Stromal cell of bone marrow (primary cell): ENCODE measurements at regions not wholly inside any gene's neighbourhood (a gene's known extent, or its start where the extent isn't known, plus 50 kb on each side); places are given as distances from the start of the nearest gene placed in this dataset.

Experiments used
- DNase-seq: peaks from one replicate; pipeline ENCODE4 v3.0.0-alpha.2; 2012; ENCODE audit warnings: low read depth

DNA sequence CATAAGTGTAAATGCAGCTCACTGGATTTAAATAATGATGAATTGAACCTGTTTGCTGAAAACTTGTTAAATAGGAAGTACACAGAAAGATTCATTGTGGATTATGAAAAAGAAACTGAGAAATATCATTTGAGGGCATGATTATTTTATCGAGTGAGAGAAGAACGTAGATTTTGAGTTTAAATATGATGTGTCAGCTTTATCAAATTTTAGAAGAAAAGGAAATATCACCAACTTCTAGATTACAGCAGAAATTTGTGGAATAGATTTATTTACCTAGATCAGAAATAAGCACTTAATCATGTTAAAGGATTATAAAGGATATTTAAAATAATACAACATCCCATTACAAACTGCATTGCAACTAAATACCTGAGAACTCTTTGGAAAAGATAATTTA is 315.5 kb downstream of the ZPLD1 start:
- DNase-seq, result no peak

DNA sequence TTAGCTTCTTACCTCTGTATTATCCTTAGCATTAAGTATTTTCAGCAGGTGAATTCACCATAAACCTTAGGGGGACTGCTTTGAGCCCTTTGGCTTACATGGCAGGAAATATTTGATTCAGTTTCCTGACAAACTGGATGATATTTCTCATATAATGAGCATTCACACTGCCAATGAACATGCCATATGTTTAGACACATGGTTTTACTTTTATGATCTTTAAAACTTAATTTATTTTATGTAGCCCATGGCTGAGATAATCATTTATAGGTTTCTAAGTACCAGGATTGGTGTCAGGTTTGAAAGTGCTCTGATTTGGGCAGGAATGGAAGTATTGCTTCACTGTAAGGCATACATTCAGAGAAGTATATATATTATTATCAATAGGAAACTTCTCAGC is 319.1 kb downstream of the ZPLD1 start:
- DNase-seq, result no peak

DNA sequence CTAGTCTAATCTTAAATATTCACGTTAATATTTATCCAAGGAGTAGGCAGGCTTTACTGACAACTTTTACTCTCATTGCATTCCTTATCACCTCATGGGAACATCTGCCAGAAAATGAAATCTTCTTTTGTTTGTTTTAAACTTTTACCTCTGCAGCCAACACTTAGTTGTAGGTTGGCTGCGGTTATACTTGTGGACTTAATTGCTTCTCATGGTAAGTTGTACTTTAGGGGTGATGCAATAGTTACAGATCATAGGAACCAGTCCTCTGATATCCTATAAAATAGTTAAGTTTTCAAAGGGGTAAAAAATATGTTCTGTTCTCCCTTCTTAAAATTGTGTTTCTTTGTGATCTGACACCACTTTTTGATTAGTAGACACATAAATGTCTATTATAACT is 321.9 kb downstream of the ZPLD1 start:
- DNase-seq, result no peak

DNA sequence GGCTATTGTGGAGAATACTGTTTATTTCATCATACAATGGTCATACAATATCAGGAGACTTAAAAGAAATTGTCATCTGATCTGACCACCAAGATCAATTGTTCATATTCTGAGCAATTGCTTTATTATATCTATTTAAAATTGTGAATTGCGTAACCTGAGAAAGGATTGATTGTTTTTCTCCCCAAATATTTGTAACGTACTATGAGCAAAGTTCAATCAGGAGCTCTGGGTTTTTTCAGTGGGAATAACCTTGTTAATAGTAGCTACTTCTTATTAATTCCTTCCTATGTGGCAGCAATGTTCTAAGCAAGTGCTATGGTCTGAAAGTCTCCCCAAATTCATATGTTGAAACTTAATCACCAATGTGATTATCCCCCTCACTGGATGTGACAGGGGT is 323.1 kb downstream of the ZPLD1 start:
- no peak for DNase-seq

DNA sequence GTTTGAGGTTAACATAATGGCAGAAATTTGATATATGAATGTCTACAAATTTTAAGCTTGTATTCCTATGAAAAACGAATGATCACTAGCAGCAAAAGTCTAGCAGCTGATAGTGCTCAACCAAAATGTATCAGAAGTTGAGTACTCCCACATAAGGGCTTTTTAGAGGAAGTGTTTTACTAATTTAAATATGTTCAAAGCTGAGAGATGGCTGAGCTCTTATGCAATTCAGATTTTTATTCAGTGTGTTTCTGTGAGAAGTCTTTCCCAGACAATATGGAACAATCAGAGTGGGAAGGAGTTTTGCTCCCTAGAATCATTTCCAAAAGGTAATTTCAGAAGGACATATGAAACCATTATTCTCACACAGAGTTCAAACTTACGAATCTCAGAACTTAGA is 327.0 kb downstream of the ZPLD1 start:
- DNase-seq, result no peak

DNA sequence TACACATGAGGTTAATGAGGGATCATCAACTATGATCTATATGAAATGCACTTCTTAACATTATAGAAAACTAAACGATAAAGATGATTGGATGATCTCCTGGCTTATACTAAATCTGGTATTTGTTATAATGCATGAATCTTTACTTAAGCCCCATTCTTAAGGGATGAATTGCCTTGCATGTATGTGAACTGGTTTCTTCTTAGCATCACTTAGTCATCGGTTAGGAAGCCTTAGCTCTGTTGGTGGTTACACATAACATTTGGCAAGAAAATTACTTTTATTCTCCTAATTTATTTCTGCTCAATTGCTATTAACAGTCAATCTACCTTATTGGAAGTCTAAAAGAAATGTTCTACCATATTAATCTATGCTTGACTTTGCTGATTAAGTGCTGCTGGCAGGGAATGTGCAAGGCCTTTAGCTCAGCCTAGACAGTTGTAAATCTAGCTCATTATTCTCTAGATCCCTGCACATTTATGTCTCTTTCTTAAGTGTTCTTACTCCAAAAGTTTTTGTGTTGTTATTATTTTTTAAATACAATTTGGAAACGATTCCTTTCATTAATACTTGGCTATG is 356.0 kb downstream of the ZPLD1 start:
- DNase-seq, result peak; percentile 7

DNA sequence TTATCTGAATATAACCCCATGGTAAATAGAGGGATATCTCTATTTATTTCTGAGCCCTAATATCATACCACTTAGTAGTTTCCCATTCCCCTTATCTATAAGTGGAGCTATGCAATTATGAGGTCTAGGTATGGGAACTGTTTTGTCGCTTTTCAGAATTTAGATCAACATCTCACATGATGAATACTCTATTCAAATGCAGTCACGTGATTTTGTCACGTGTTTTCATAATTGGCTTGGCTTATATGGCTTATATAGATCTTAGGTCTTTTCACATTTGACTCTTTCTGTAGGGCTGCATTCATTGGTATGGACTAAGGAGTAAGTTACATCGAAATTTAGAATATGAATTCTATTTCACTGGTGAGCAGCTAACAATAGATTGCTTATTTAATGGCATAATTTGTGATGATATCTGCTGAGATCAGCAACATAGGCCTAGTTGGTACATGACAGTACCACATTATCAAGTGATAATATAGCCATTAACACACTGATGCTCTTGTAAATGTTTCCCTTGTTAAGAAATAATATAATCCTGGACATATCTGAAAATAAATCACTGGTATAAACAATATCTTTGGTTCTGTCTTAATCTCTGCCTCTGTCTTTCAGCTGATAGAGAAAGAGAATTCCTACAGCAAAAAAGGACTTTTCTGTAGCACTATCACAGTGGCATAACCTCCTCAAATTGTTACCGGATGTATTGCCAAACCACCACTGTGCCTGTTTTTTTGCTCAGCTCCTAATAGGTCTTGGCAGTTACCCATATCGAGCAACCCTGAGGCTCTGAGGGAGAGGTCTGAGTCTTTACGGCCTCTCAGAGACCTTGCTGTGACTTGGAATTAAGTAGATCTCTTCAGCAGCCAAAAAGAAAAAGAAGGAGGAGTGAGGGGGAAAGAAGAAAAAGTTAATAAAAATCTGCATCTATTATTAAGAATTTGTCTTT is 357.1 kb downstream of the ZPLD1 start:
- no peak for DNase-seq

DNA sequence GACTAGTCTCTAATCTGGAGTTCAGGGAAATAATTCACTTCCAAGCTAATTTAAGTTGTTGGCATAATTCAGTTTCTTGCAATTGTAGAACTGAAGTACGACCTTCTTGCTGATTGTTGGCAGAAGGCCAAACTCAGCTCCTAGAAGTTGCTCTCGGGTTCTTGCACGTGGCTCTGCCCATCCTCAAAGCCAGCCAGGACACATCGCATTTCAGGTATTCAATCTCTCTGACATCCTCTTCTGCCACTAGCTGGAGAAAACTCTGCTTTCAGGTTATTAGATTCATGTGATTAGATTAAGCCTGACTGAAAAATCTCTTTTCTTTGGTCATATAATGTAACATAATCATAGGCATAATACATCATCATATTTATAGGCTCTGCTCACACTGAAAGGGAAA is 362.0 kb downstream of the ZPLD1 start:
- no peak for DNase-seq

DNA sequence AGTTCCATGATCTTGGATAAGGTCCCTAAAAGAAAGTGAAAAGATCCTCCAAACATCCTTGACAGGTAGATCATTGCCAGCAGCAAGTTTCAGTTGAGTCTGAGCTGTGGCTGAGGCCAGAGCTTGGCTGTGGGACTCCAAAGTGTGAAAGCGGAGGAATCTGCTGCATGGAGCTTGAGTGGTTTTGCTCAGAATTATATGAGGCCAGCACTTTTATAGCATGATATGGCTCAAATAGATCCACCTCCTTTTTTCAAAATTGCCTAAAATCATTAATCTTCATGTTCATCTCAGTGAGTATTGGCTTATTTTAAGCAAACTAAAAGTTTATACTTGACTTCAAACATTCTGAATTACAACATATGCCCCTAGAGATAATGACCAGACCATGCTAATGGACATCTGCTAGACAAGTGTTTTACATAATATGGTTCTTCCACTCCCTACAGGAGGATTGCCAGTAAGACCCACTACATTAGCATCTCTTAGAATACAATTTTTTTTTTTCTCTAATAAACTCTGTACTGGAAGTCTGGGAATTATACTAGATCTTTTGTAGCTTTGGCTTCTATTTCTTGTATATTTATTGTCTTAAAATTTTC is 368.1 kb downstream of the ZPLD1 start:
- no peak for DNase-seq

DNA sequence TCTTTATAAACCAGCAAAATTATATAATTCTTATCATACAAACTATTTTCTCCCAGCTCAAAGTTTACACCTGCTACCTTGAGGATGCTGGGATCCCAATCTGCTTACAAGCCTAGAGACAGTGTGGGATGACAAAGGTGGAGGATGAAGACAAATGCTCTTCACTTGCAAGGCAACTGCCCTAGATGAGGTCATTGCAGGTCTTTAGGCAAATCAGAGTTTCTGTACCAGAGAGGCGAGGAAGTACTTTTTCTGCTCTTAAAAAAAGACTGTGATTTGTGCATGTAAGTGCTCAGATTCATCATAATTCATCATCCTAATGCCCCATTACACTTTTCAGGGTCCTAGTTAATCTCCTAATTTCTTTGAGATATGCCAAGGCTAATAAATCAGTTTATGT is 376.1 kb downstream of the ZPLD1 start:
- no peak for DNase-seq

DNA sequence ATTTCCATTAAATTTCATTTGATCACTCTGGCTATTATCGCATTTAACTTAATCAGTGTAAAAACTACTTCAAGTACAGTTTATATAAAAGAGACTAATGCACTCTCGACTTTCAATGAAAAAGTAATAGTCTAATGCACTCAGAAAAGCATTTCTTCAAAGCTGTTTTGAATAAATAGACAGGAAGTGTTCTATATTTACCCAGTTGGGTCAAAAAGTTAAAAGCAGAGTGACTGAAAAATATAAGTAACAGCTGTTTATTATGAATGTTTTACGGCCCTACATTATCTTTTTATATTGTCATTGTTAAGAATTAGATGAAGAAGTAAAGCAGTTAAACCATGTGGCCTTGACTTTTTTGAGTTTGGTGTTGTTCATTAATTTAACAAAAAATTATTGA is 391.8 kb downstream of the ZPLD1 start:
- no peak for DNase-seq

DNA sequence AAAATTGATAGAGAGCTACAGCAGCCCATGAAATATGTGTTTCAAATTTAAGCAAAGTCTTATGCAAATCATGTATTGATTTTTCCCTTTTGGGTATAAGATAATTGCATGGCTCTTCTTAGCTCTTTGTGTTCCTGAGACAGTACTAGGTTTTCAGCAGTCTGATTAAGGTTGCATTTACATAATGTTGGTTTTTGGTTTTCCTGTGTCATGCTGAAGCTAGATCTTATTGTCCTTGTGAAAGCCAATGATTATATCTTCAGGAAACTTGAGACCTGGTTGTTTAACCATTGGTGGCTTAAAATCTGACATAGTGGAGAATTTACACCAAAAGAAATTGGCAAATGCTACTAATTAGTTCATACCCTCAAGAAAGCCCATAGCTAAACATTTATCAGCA is 392.6 kb downstream of the ZPLD1 start:
- DNase-seq, result no peak

DNA sequence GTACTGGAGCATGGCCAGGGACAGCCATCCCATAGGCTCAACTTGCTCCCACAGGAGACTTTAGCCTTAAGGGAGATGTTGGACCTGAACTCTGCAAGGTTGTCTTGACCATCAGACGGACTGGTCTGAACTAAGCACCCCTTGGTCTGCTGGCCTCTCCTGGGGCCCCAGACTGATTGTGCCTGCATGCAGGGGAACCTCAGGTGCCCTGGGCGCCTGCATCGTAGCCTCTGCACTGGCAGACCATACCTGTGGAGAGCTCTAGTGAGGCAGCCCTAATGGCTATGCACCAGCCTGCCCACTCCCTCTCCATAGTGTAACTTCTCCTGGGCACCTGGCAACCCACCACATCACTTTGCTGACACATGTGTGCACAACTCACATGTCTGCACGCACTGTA is 395.6 kb downstream of the ZPLD1 start:
- no peak for DNase-seq

DNA sequence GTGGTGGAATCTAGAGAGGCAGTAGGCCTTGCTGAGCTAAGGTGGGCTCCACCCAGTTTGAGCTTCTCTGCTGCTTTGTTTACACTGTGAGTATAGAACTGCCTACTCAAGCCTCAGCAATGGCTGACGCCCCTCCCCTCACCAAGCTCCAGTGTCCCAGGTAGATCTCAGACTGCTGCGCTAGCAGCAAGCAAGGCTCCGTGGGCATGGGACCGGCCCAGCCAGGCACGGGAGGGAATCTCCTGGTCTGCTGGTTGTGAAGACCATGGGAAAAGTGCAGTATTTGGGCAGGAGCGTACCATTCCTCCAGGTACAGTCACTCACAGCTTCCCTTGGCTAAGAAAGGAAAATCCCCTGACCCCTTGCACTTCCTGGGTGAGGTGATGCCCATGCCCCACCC is 407.1 kb downstream of the ZPLD1 start:
- no peak for DNase-seq

DNA sequence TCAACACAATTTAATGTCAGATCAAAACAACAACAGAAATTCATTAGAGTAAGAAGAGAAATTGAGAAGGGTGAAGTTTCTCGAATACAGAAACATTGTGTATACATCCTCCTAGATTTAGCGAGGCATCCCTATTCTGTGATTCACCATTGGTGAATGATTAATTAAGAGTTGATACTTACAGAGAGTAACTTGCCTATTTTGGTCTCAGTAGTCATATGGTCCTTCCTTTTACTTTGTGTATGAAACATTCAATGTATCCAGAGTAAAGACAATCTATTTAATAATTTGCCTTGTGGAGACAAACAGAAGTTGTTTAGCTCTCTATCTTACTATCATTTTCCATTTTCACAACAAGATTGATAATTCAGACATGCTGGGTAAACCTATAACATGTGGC is 432.0 kb downstream of the ZPLD1 start:
- DNase-seq, result no peak

DNA sequence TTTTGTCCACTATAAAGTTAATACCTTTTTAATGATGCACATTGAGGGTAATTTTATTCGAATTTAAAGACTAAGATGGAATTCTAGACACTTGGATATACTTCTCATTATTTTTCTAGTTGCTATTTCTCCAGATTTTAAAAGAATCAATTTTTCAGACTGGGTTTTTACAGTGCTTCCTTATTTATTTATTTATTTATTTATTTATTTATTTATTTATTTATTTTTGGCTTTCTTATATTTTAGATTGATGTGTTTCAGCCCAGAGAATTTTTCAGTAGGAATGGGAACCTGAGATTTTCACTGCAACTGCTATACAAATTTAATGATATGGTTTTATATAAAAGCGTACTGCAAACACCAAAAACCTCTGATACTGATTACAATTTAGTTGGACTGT is 448.7 kb downstream of the ZPLD1 start:
- no peak for DNase-seq

DNA sequence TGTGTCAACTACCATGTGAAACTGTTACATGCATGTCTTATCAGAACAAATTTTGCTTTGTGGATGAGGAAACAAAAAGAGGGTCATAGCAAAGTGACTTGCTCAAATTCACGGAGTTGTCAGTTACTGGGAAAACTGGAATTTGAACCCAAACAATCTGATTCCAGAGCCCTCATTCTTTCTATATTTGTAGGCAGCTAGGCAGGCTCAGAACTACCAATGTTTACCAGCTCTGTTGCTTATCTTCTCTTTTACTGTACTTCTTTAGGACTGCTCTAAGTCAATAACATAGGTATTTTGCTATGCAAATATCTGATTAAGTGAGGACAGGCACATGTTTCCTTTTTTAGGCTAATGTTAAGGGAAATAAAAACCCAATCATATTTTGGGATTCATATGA is 450.5 kb downstream of the ZPLD1 start:
- no peak for DNase-seq

DNA sequence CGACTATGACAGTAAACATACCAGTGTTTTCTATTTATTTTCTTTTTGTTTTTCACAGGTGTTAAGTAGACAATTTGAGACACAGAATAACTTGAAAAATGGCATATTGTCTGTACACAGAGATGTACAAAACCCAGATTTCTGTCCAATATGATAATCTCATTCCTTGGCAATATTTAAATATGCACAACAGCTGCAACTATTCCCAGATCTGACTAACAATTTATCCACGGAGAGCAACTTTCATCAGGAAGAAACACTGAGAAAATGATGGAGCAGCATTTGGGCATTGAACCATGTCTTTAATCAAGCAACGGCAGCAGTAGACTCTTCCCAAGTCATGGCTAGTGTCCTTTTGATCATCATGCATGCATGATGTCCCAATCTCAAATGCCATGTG is 452.6 kb downstream of the ZPLD1 start:
- no peak for DNase-seq

DNA sequence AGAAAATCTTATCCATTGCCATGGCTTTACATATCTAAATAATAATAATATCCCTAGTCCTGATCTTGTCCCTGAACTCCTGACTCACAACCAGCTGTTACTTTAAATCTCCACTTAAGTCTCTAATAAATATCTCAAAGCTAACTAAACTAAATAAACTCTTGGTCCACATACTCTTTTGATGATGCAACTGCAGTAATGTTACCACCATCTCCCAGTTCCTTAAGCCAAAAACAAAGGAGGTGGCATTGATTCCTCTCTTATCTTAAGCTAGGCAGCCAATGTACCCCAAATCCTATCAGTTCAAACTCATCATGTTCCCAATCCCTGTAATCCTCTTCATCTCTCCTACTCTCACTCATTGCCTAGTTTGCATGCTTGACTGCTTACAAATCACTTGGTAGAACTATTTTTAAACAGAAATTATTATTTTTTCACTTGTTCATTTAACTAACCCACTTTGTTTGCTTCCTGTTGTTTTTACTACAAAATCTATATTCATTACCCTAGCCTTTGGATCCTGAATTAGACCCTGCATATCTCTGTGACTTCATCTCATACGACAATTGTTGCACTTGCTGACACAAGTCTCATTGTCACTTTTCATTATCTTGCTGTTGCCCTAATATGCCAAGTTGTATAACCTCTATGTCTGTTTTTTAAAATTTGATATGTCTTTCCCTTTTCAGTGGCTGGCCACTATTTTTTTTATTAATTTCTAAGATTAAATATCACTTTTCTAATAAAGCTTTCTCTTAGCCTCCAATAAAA is 462.2 kb downstream of the ZPLD1 start:
- no peak for DNase-seq

DNA sequence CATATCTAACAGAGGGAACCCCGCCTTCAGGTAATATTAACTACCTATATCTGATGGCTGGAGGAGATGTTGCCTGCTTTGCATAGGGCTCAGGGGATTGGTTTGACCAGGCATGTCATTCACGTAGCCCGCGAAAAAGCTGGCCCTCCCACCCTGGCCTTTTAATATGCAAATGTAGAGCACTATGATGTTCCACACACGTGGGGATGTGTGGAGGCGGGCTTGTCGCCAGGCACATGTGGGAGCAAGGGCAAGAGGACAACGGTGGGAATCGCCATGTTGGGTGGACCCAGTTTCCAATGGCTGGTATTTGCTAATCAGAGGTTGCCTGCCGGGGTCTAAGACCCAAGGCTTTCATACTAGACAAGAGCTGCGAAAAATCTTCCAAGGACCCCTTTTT is 469.8 kb downstream of the ZPLD1 start:
- no peak for DNase-seq

DNA sequence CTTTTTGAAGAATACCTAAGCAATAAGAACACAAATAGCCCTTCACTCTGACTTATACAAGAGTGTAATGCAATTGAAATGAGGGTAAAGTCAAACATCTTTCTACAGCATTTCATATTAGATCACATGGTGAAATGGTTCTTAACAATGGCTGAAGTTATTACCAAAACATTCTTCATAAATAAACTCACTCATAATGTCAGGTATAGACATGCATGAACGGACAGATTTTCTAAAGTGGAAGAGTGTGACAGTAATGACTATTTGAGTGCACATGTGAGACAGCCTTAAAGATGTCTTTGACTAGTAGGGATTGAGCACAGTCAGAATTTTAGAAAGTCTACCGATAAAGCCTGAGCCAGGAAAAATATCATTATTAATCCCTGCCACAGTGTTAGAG is 471.0 kb downstream of the ZPLD1 start:
- no peak for DNase-seq

DNA sequence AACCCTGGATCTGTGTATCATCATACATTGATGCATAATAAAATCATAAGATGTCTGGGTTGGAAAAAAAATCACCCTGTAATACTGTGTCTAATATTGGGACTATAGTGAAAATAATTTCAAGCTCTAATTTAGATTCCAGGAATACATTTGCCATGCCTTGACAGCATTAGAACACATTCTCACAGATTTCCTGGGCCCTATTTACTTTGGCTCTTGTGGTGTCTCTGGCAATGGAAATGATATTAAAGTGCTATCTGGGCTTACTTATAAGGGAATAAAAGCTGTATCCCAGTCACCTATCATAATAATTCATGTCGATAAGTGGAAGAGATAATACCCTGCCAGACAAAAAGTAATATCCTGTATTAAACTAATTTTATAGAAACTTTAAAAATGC is 472.0 kb downstream of the ZPLD1 start:
- no peak for DNase-seq

DNA sequence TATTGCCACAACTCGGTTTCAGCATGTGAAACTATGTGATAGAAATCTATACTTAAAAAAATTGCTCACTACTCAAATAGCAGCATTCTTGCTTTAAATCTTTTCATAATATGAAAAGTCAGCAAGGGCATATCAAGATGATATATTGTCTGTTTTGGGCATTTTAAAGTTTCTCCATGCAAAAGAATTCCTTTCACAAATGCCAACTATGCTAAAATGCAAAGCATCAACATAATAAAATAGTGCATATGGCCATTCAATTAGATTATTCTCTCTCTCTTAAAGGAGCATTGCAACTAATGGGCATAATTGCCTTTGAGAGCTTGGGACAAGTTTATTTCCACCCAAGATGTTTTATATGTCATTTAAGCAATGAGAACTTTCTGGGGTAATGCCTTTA is 475.1 kb downstream of the ZPLD1 start:
- DNase-seq, result no peak
